ENCODE measurements at regions not wholly inside any gene's neighbourhood (a gene's known extent, or its start where the extent isn't known, plus 50 kb on each side); places are given as distances from the start of the nearest gene placed in this dataset.

DNA sequence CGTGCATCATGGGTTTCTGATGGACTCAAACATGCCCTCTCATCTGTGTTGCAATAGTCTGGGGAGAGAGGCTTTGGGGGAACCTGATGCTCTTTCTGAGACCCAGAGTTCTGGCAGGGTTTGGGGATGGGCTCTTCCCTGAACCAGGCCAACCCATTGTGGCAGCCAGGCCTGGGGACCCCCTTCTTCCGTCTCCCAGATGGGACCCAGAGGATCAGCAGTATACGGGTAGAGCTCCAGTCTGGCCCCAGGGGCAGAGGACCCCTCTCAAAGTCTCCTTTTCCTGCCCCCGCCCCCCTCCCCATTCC, 333.7 kb downstream of the DYSF start:
- H4K20me1 ChIP-seq (ENCODE audit: control insufficient read depth, insufficient read depth), result no peaks in the 10 kb centered on the region
- H2AFZ ChIP-seq (ENCODE audit: control insufficient read depth, low read depth, low read length), result no peak overlapping the region
- no peak overlapping the region for H3K27ac ChIP-seq (ENCODE audit: control insufficient read depth, insufficient read depth)
- no peak overlapping the region for H3K4me2 ChIP-seq (ENCODE audit: control insufficient read depth, insufficient read depth)
- SMC1A ChIA-PET (ENCODE audit: uncharacterized antibody, unreplicated experiment), result no interaction called here
- ATAC-seq (no peak), DNase-seq (ENCODE audit: low read depth, low spot score) (no peak), FAIRE-seq (no peak)
- RAD21 ChIA-PET (ENCODE audit: unreplicated experiment), result no interaction called here
- no TSS peak for BruUV-seq (replicated peaks)
- intact Hi-C loops (cut with micrococcal nuclease; ENCODE audit: unreplicated experiment), result no loop called here
- H3K9ac ChIP-seq (ENCODE audit: control insufficient read depth, insufficient read depth, low read length), result no peak overlapping the region
- no peaks in the 10 kb centered on the region for H3K4me1 ChIP-seq (ENCODE audit: control insufficient read depth, insufficient read depth, low read length)
- TF ChIP-seq SRF (IDR thresholded peaks at IDR 0.05; ENCODE audit: low read depth in 2 of 2, low read length in 2 of 2) (no peak), SIX5 (IDR thresholded peaks at IDR 0.05; ENCODE audit: low read depth, low read length, severe bottlenecking) (no peak), BRCA1 (IDR thresholded peaks at IDR 0.05; ENCODE audit: low read depth, low read length) (no peak), NFYA (IDR thresholded peaks at IDR 0.05; ENCODE audit: borderline replicate concordance, low read depth, low read length) (no peak), ZSCAN29 (IDR thresholded peaks at IDR 0.05) (no peak), HDAC6 (IDR thresholded peaks at IDR 0.05; ENCODE audit: unreplicated experiment) (no peak), TCF12 (IDR thresholded peaks at IDR 0.05; ENCODE audit: low read depth, low read length) (no peak), RELA (IDR thresholded peaks at IDR 0.05; ENCODE audit: borderline replicate concordance, partially characterized antibody) (no peak), EP300 (IDR thresholded peaks at IDR 0.05; ENCODE audit: borderline replicate concordance in 1 of 2, control insufficient read depth in 1 of 2, low read depth in 2 of 2, low read length in 2 of 2) (no peak), ESRRA (IDR thresholded peaks at IDR 0.05; ENCODE audit: low read length) (no peak), PML (IDR thresholded peaks at IDR 0.05; ENCODE audit: low read length) (no peak), BHLHE40 (IDR thresholded peaks at IDR 0.05; ENCODE audit: borderline replicate concordance in 1 of 2, low read depth in 2 of 2, low read length in 1 of 2) (no peak)
- TF ChIP-seq, protein P1, sequence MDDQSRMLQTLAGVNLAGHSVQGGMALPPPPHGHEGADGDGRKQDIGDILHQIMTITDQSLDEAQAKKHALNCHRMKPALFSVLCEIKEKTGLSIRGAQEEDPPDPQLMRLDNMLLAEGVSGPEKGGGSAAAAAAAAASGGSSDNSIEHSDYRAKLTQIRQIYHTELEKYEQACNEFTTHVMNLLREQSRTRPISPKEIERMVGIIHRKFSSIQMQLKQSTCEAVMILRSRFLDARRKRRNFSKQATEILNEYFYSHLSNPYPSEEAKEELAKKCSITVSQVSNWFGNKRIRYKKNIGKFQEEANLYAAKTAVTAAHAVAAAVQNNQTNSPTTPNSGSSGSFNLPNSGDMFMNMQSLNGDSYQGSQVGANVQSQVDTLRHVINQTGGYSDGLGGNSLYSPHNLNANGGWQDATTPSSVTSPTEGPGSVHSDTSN (IDR thresholded peaks at IDR 0.05; ENCODE audit: insufficient replicate concordance, low read depth, low read length), result no peak
- TF ChIP-seq, protein P2, sequence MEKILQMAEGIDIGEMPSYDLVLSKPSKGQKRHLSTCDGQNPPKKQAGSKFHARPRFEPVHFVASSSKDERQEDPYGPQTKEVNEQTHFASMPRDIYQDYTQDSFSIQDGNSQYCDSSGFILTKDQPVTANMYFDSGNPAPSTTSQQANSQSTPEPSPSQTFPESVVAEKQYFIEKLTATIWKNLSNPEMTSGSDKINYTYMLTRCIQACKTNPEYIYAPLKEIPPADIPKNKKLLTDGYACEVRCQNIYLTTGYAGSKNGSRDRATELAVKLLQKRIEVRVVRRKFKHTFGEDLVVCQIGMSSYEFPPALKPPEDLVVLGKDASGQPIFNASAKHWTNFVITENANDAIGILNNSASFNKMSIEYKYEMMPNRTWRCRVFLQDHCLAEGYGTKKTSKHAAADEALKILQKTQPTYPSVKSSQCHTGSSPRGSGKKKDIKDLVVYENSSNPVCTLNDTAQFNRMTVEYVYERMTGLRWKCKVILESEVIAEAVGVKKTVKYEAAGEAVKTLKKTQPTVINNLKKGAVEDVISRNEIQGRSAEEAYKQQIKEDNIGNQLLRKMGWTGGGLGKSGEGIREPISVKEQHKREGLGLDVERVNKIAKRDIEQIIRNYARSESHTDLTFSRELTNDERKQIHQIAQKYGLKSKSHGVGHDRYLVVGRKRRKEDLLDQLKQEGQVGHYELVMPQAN (conservative IDR thresholded peaks at IDR 0.05), result no peak
- 10% methylated on average over 4 of the region's 4 CpGs for WGBS (ENCODE audit: insufficient coverage, insufficient replicate concordance, low lambda C conversion rate, missing lambda C conversion rate)
- H3K27me3 ChIP-seq (replicated peaks in 1 of 2; ENCODE audit: control insufficient read depth in 2 of 2, insufficient read depth in 2 of 2, low read length in 1 of 2), result no peaks in the 10 kb centered on the region; a peak in 1 of 4 replicates
- H3K36me3 ChIP-seq (ENCODE audit: control insufficient read depth in 2 of 2, insufficient read depth in 2 of 2, low read length in 1 of 2), result no peaks in the 10 kb centered on the region
- H3K9me3 ChIP-seq (replicated peaks; ENCODE audit: control insufficient read depth, insufficient read depth, low read length), result no peaks in the 10 kb centered on the region
- no peaks in the 10 kb centered on the region for H3K79me2 ChIP-seq (ENCODE audit: control insufficient read depth, insufficient read depth, low read length)
- in situ Hi-C loops (cut with MboI), result no loop called here
- POLR2A ChIA-PET, result no interaction called here
- H3K4me3 ChIP-seq, result no peak overlapping the region
- CTCF ChIA-PET, result no interaction called here

Measured in GM12878 (cell line).